ENCODE measurements at regions not wholly inside any gene's neighbourhood (a gene's known extent, or its start where the extent isn't known, plus 50 kb on each side); places are given as distances from the start of the nearest gene placed in this dataset.

- no peak for TF ChIP-seq CTCF (IDR thresholded peaks at IDR 0.05)
- TF ChIP-seq POLR2A (IDR thresholded peaks at IDR 0.05): no peak
- no peak for TF ChIP-seq POLR2AphosphoS5 (IDR thresholded peaks at IDR 0.05; ENCODE audit: insufficient read depth in 1 of 2, low read depth in 1 of 2)
These were observed 64.2 kb upstream of the MEOX2 start for GRCh38 chr7:15750727-15751126.

Data from vagina (tissue), 2 donors.